ENCODE measurements at regions not wholly inside any gene's neighbourhood (a gene's known extent, or its start where the extent isn't known, plus 50 kb on each side); places are given as distances from the start of the nearest gene placed in this dataset.

- no peaks in the 10 kb centered on the region for H4K20me1 ChIP-seq (replicated peaks; ENCODE audit: control insufficient read depth, extremely low read depth, insufficient read depth, low read length)
- no peak overlapping the region for H2AFZ ChIP-seq (ENCODE audit: low read depth, low read length)
- FAIRE-seq (no peak), DNase-seq (ENCODE audit: low read depth, low spot score) (no peak)
- H3K4me3 ChIP-seq (replicated peaks in 1 of 3; ENCODE audit: insufficient read depth in 1 of 3, low read depth in 1 of 3, low read length in 3 of 3): no peak overlapping the region
- no peaks in the 10 kb centered on the region for H3K27me3 ChIP-seq (ENCODE audit: control insufficient read depth in 2 of 2, insufficient read depth in 2 of 2, low read length in 2 of 2)
- H3K9ac ChIP-seq (replicated peaks; ENCODE audit: extremely low read depth, insufficient read depth, low read length): no peak overlapping the region
- H3K36me3 ChIP-seq (ENCODE audit: control insufficient read depth in 2 of 2, extremely low read depth in 1 of 2, insufficient read depth in 2 of 2, low read length in 2 of 2): no peaks in the 10 kb centered on the region
- dilution Hi-C loops (cut with MboI; ENCODE audit: extremely low pct_ligation_motif_present, low sequenced_read_pairs): no loop called here
- H3K27ac ChIP-seq (ENCODE audit: insufficient read depth, low read depth, low read length): no peak overlapping the region
- TF ChIP-seq GATA2 (IDR thresholded peaks at IDR 0.05; ENCODE audit: insufficient read depth, insufficient read length, low read depth, low read length) (no peak), POLR2AphosphoS5 (IDR thresholded peaks at IDR 0.05; ENCODE audit: insufficient read depth, low read depth, low read length) (no peak), JUN (IDR thresholded peaks at IDR 0.05; ENCODE audit: borderline replicate concordance, insufficient read depth, insufficient read length, low read depth) (no peak), FOS (IDR thresholded peaks at IDR 0.05; ENCODE audit: borderline replicate concordance, insufficient read depth, low read length) (no peak), POLR2A (IDR thresholded peaks at IDR 0.05; ENCODE audit: low read depth, low read length) (no peak), MAX (IDR thresholded peaks at IDR 0.05; ENCODE audit: insufficient read depth, insufficient read length) (no peak), CTCF (IDR thresholded peaks at IDR 0.05; ENCODE audit: extremely low read depth in 1 of 2, insufficient read depth in 1 of 2, low read depth in 1 of 2, low read length in 2 of 2) (no peak), MYC (IDR thresholded peaks at IDR 0.05; ENCODE audit: low read depth, low read length) (no peak), EZH2 (IDR thresholded peaks at IDR 0.05; ENCODE audit: borderline replicate concordance, low read depth, low read length, severe bottlenecking) (no peak)
- H3K9me1 ChIP-seq (replicated peaks; ENCODE audit: control insufficient read depth, extremely low read depth, insufficient read depth, low read length): no peaks in the 10 kb centered on the region
- BruUV-seq (replicated peaks): no TSS peak
- H3K9me3 ChIP-seq (replicated peaks; ENCODE audit: control insufficient read depth, insufficient read depth, low read length): no peaks in the 10 kb centered on the region
- POLR2A ChIA-PET: no interaction called here
- CTCF ChIA-PET: no interaction called here
- no peak overlapping the region for H3K4me2 ChIP-seq (ENCODE audit: insufficient read depth, low read length)
- intact Hi-C loops (cut with micrococcal nuclease): no loop called here
- H3K4me1 ChIP-seq (ENCODE audit: control insufficient read depth, extremely low read depth, insufficient read depth, low read length): no peaks in the 10 kb centered on the region
- H3K79me2 ChIP-seq (ENCODE audit: control insufficient read depth, insufficient read depth, low read length): no peaks in the 10 kb centered on the region
Observed at GRCh38 chr13:21771075-21771474, 100.2 kb downstream of the FGF9 start.

Data from endothelial cell of umbilical vein (primary cell).